ENCODE measurements at regions not wholly inside any gene's neighbourhood (a gene's known extent, or its start where the extent isn't known, plus 50 kb on each side); places are given as distances from the start of the nearest gene placed in this dataset.
A peak's percentile ranks its signal among the peaks of the same experiment; 100 is the strongest.

- TF ChIP-seq, protein P1, sequence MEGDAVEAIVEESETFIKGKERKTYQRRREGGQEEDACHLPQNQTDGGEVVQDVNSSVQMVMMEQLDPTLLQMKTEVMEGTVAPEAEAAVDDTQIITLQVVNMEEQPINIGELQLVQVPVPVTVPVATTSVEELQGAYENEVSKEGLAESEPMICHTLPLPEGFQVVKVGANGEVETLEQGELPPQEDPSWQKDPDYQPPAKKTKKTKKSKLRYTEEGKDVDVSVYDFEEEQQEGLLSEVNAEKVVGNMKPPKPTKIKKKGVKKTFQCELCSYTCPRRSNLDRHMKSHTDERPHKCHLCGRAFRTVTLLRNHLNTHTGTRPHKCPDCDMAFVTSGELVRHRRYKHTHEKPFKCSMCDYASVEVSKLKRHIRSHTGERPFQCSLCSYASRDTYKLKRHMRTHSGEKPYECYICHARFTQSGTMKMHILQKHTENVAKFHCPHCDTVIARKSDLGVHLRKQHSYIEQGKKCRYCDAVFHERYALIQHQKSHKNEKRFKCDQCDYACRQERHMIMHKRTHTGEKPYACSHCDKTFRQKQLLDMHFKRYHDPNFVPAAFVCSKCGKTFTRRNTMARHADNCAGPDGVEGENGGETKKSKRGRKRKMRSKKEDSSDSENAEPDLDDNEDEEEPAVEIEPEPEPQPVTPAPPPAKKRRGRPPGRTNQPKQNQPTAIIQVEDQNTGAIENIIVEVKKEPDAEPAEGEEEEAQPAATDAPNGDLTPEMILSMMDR (IDR thresholded peaks at IDR 0.05; ENCODE audit: insufficient read depth, low read depth, low read length, missing control alignments): no peak
- no peak for DNase-seq (ENCODE audit: low read depth)
- no peak overlapping the region for H3K4me3 ChIP-seq (ENCODE audit: low read depth, low read length)
Measured at GRCh38 chr21:15495965-15496364, 233.8 kb upstream of the USP25 start.

DNA sequence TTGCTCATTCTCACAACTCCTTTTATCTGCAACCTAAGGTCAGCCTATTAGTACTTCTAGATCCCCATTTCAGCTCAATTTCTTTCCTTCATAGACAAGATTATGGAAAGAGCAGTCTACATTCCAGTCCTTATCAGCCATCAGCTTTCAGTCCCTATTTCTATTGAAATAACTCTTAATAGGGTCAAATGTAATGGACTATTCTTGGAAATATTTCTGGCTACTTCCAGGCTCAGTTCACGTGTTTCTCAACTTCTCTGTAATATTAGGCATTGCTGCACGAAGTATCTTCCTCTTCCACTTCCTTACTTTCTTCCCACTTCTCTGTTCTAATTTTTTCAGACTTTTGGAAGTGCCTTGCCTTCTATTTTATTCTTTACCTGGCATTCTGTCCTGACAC, 232.9 kb upstream of the USP25 start:
- no peak overlapping the region for H3K4me3 ChIP-seq (ENCODE audit: low read depth, low read length)
- TF ChIP-seq, protein P1 (IDR thresholded peaks at IDR 0.05; ENCODE audit: insufficient read depth, low read depth, low read length, missing control alignments): no peak
- no peak for DNase-seq (ENCODE audit: low read depth)

GRCh38 chr21:15498455-15498854, 231.3 kb upstream of the USP25 start:
- H3K4me3 ChIP-seq (ENCODE audit: low read depth, low read length): no peak overlapping the region
- DNase-seq (ENCODE audit: low read depth): no peak
- TF ChIP-seq, protein P1 (IDR thresholded peaks at IDR 0.05; ENCODE audit: insufficient read depth, low read depth, low read length, missing control alignments): no peak

DNA sequence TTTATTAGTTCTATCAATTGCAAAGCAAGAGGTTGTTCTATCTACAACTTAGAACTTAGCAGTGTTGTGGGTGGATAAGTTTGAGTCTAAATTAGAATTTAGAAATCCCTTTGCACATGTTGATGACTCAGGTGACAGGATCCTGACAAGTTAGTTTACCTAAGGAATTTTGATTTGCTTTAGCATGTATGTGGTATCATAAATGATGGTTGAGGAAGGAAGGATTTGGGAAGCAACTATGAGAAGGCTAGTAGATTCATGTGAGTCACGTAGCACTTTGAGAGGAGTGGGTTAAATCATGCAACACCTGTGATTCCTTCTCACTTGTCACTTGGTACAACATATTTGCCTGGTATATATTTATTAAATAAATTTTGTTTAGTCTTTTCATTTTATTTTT, 223.7 kb upstream of the USP25 start:
- no peak for DNase-seq (ENCODE audit: low read depth)
- no peak overlapping the region for H3K4me3 ChIP-seq (ENCODE audit: low read depth, low read length)
- TF ChIP-seq, protein P1 (IDR thresholded peaks at IDR 0.05; ENCODE audit: insufficient read depth, low read depth, low read length, missing control alignments): no peak

DNA sequence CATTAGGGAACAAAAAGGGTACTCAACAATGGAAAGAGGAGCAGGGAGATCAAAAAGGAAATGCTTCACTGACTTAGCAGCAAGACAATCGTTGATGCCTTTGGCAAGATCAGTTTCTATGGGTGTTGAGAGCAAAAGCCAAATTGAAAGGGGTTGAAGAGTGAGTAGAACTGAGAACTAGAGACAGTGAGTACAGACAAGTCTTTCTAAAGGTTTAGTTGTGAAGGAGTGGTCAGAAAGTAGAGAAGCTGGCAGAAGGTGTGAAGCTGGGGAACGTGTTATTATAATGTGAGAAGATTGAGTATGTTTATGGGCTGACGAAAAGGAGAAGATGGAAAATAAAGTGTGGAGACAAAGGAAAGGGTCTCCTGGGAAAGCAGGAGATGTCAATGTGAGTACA, 221.2 kb upstream of the USP25 start:
- no peak for DNase-seq (ENCODE audit: low read depth)
- TF ChIP-seq, protein P1 (IDR thresholded peaks at IDR 0.05; ENCODE audit: insufficient read depth, low read depth, low read length, missing control alignments): no peak
- no peak overlapping the region for H3K4me3 ChIP-seq (ENCODE audit: low read depth, low read length)

GRCh38 chr21:15514073-15514946, 215.5 kb upstream of the USP25 start:
- TF ChIP-seq, protein P1 (IDR thresholded peaks at IDR 0.05; ENCODE audit: insufficient read depth, low read depth, low read length, missing control alignments): no peak
- no peak overlapping the region for H3K4me3 ChIP-seq (ENCODE audit: low read depth, low read length)
- peak; percentile 70 for DNase-seq (ENCODE audit: low read depth)

DNA sequence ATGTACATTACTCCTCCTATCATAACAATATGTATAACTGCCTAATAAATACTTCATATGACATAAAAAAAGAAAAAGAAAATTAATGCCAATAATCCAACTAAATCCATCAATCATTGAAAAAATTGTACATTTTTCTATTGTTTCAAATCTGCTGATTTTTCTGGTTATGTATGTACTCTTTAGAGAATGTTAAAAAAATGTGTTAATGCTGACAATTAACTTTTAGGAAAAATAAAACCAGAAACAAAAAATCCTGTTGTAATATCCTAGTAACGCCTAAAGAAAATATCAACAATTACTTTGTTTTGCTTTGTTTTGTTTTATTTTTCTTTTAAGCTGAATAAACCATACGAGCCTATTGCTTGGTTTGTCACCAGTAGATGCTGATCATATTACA, 213.9 kb upstream of the USP25 start:
- no peak for DNase-seq (ENCODE audit: low read depth)
- no peak overlapping the region for H3K4me3 ChIP-seq (ENCODE audit: low read depth, low read length)
- TF ChIP-seq, protein P1 (IDR thresholded peaks at IDR 0.05; ENCODE audit: insufficient read depth, low read depth, low read length, missing control alignments): no peak

Measured in GM12865 (cell line).